AG04450 (cell line): ENCODE measurements at regions not wholly inside any gene's neighbourhood (a gene's known extent, or its start where the extent isn't known, plus 50 kb on each side); places are given as distances from the start of the nearest gene placed in this dataset.

Experiments
- CTCF ChIA-PET: fragments of 300-600, 350-600 bp; formaldehyde crosslinking; extraction: SDS; loops from one replicate; lab custom pipeline; 2022; ENCODE audit warnings: antibody characterized with exemption, inconsistent platforms; lab: Charles Lee
- POLR2A ChIA-PET: fragments of 350-600 bp; formaldehyde crosslinking; extraction: SDS; loops from one replicate; lab custom pipeline; 2021; ENCODE audit warnings: antibody characterized with exemption, inconsistent platforms; lab: Yijun Ruan, JAX
- DNase-seq: peaks from one replicate; pipeline ENCODE4 v3.0.0-alpha.2; 2011; ENCODE audit warnings: low read depth, low spot score
- H3K27ac ChIP-seq: one replicate; pipeline ENCODE4 v1.5.1; 2012; ENCODE audit warnings: low read depth, low read length, control low read depth
- H3K27me3 ChIP-seq: one replicate; pipeline ENCODE4 v1.6.0; 2012; ENCODE audit warnings: low read length; ENCODE audit not compliant: control insufficient read depth, insufficient read depth
- H3K4me3 ChIP-seq: 2 replicates; pipeline ENCODE4 v1.5.1; 2011; ENCODE audit warnings: mild to moderate bottlenecking, low read depth, low read length, control low read depth
- H3K9me3 ChIP-seq: 2 replicates; pipeline ENCODE4 v1.5.1; 2012; ENCODE audit warnings: low read length; ENCODE audit not compliant: control insufficient read depth, insufficient read depth
- CTCF ChIP-seq: IDR thresholded peaks from 2 replicates; pipeline ENCODE4 v1.5.1; 2011; ENCODE audit warnings: low read depth, low read length, control low read depth, inconsistent platforms

GRCh38 chr5:4777435-4777834 is 362.7 kb upstream of the ADAMTS16 start:
- POLR2A ChIA-PET = no interaction called here
- Histone ChIP-seq H3K27ac (no peak overlapping the region), H3K9me3 (peaks cover 12% of the 10 kb centered on the region), H3K27me3 (no peaks in the 10 kb centered on the region), H3K4me3 (no peak overlapping the region)
- CTCF ChIA-PET = no interaction called here
- no peak for DNase-seq
- no peak for TF ChIP-seq CTCF

- H3K27me3 ChIP-seq = no peaks in the 10 kb centered on the region
- peaks cover 16% of the 10 kb centered on the region for H3K9me3 ChIP-seq
- H3K27ac ChIP-seq = no peak overlapping the region
- POLR2A ChIA-PET = interaction anchor here (0.7 kb wide), 1 partner anchor 579 kb away, joined by 3 read pairs; no protein-coding TSS in a partner anchor
- no peak overlapping the region for H3K4me3 ChIP-seq
- TF ChIP-seq CTCF = no peak
- DNase-seq = no peak
- CTCF ChIA-PET = no interaction called here
Measured at GRCh38 chr5:4780633-4781032, 359.5 kb upstream of the ADAMTS16 start.

- Histone ChIP-seq H3K27ac (no peak overlapping the region), H3K27me3 (no peaks in the 10 kb centered on the region), H3K9me3 (peaks cover 11% of the 10 kb centered on the region), H3K4me3 (no peak overlapping the region)
- CTCF ChIA-PET = no interaction called here
- TF ChIP-seq CTCF = no peak
- POLR2A ChIA-PET = no interaction called here
- no peak for DNase-seq
Measured at GRCh38 chr5:4781299-4781698, 358.8 kb upstream of the ADAMTS16 start.

- DNase-seq = no peak
- H3K27ac ChIP-seq = no peak overlapping the region
- no peaks in the 10 kb centered on the region for H3K27me3 ChIP-seq
- no peak for TF ChIP-seq CTCF
- POLR2A ChIA-PET = no interaction called here
- peaks cover 4% of the 10 kb centered on the region; the same call in 1 of the 2 replicates for H3K9me3 ChIP-seq
- H3K4me3 ChIP-seq = no peak overlapping the region
- CTCF ChIA-PET = no interaction called here
Measured at GRCh38 chr5:4785971-4786370, 354.2 kb upstream of the ADAMTS16 start.

GRCh38 chr5:4797445-4797844 is 342.7 kb upstream of the ADAMTS16 start:
- TF ChIP-seq CTCF = no peak
- DNase-seq = no peak
- ChIA-PET CTCF (no interaction called here), POLR2A (no interaction called here)
- Histone ChIP-seq H3K9me3 (peaks cover 2% of the 10 kb centered on the region; the same call in 1 of the 2 replicates), H3K27me3 (no peaks in the 10 kb centered on the region), H3K4me3 (no peak overlapping the region), H3K27ac (no peak overlapping the region)
